ENCODE measurements at regions not wholly inside any gene's neighbourhood (a gene's known extent, or its start where the extent isn't known, plus 50 kb on each side); places are given as distances from the start of the nearest gene placed in this dataset.

- CTCF ChIA-PET: no interaction called here
These were observed 314.3 kb upstream of the TBX3 start for GRCh38 chr12:114998118-114998749.

DNA sequence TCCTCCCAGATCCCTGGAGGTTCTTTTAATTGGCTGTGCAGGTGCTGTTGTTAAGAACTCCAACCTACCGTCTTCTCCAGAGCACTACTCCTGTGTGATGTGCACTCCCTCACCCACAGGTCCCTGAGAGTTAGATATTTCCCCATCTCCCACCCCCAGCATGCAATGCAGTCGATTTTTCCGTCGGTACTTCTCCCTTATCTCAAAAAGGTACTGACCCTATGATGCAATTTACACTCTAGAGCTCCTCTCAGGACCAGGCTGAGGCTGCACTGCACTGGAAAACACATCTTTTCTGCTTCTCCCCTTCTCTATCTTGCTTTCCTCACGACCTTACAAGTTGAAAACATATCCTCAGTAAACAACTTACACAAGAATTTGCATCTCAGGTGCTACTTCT, 312.4 kb upstream of the TBX3 start:
- Histone ChIP-seq H3K4me1 (ENCODE audit: control insufficient read depth, extremely low read depth, insufficient read depth, low read length) (no peaks in the 10 kb centered on the region), H3K27me3 (ENCODE audit: control insufficient read depth in 2 of 2, insufficient read depth in 2 of 2, low read length in 2 of 2) (no peaks in the 10 kb centered on the region), H3K9ac (replicated peaks; ENCODE audit: extremely low read depth, insufficient read depth, low read length) (no peak overlapping the region), H2AFZ (ENCODE audit: low read depth, low read length) (no peak overlapping the region), H3K4me2 (ENCODE audit: insufficient read depth, low read length) (no peak overlapping the region), H3K9me1 (replicated peaks; ENCODE audit: control insufficient read depth, extremely low read depth, insufficient read depth, low read length) (no peaks in the 10 kb centered on the region), H3K79me2 (ENCODE audit: control insufficient read depth, insufficient read depth, low read length) (no peaks in the 10 kb centered on the region), H4K20me1 (replicated peaks; ENCODE audit: control insufficient read depth, extremely low read depth, insufficient read depth, low read length) (no peaks in the 10 kb centered on the region), H3K9me3 (replicated peaks; ENCODE audit: control insufficient read depth, insufficient read depth, low read length) (peaks cover 10% of the 10 kb centered on the region), H3K27ac (ENCODE audit: insufficient read depth, low read depth, low read length) (no peak overlapping the region), H3K4me3 (replicated peaks in 1 of 3; ENCODE audit: insufficient read depth in 1 of 3, low read depth in 1 of 3, low read length in 3 of 3) (no peak overlapping the region), H3K36me3 (ENCODE audit: control insufficient read depth in 2 of 2, extremely low read depth in 1 of 2, insufficient read depth in 2 of 2, low read length in 2 of 2) (no peaks in the 10 kb centered on the region)
- DNase-seq (ENCODE audit: low read depth, low spot score) (no peak), FAIRE-seq (no peak)
- dilution Hi-C loops (cut with MboI; ENCODE audit: extremely low pct_ligation_motif_present, low sequenced_read_pairs): no loop called here
- no TSS peak for BruUV-seq (replicated peaks)
- ChIA-PET CTCF (no interaction called here), POLR2A (no interaction called here)
- intact Hi-C loops (cut with micrococcal nuclease): no loop called here
- no peak for TF ChIP-seq EZH2 (IDR thresholded peaks at IDR 0.05; ENCODE audit: borderline replicate concordance, low read depth, low read length, severe bottlenecking)
- TF ChIP-seq, protein P1, sequence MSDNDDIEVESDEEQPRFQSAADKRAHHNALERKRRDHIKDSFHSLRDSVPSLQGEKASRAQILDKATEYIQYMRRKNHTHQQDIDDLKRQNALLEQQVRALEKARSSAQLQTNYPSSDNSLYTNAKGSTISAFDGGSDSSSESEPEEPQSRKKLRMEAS (IDR thresholded peaks at IDR 0.05; ENCODE audit: insufficient read depth, insufficient read length): no peak
- no peak for TF ChIP-seq GATA2 (IDR thresholded peaks at IDR 0.05; ENCODE audit: insufficient read depth, insufficient read length, low read depth, low read length)
- TF ChIP-seq POLR2AphosphoS5 (IDR thresholded peaks at IDR 0.05; ENCODE audit: insufficient read depth, low read depth, low read length): no peak
- TF ChIP-seq MYC (IDR thresholded peaks at IDR 0.05; ENCODE audit: low read depth, low read length): no peak
- TF ChIP-seq FOS (IDR thresholded peaks at IDR 0.05; ENCODE audit: borderline replicate concordance, insufficient read depth, low read length): no peak

More at GRCh38 chr12:114998118-114998749, 314.3 kb upstream of the TBX3 start:
- Histone ChIP-seq H3K4me1 (ENCODE audit: control insufficient read depth, extremely low read depth, insufficient read depth, low read length) (no peaks in the 10 kb centered on the region), H2AFZ (ENCODE audit: low read depth, low read length) (no peak overlapping the region), H3K4me2 (ENCODE audit: insufficient read depth, low read length) (no peak overlapping the region), H3K27ac (ENCODE audit: insufficient read depth, low read depth, low read length) (no peak overlapping the region), H3K9me3 (replicated peaks; ENCODE audit: control insufficient read depth, insufficient read depth, low read length) (peaks cover 7% of the 10 kb centered on the region), H4K20me1 (replicated peaks; ENCODE audit: control insufficient read depth, extremely low read depth, insufficient read depth, low read length) (no peaks in the 10 kb centered on the region), H3K9ac (replicated peaks; ENCODE audit: extremely low read depth, insufficient read depth, low read length) (no peak overlapping the region), H3K9me1 (replicated peaks; ENCODE audit: control insufficient read depth, extremely low read depth, insufficient read depth, low read length) (no peaks in the 10 kb centered on the region), H3K36me3 (ENCODE audit: control insufficient read depth in 2 of 2, extremely low read depth in 1 of 2, insufficient read depth in 2 of 2, low read length in 2 of 2) (no peaks in the 10 kb centered on the region), H3K4me3 (replicated peaks in 1 of 3; ENCODE audit: insufficient read depth in 1 of 3, low read depth in 1 of 3, low read length in 3 of 3) (no peak overlapping the region), H3K79me2 (ENCODE audit: control insufficient read depth, insufficient read depth, low read length) (no peaks in the 10 kb centered on the region), H3K27me3 (ENCODE audit: control insufficient read depth in 2 of 2, insufficient read depth in 2 of 2, low read length in 2 of 2) (no peaks in the 10 kb centered on the region)
- POLR2A ChIA-PET: no interaction called here
- DNase-seq (ENCODE audit: low read depth, low spot score) (no peak), FAIRE-seq (no peak)
- dilution Hi-C loops (cut with MboI; ENCODE audit: extremely low pct_ligation_motif_present, low sequenced_read_pairs) (no loop called here), intact Hi-C loops (cut with micrococcal nuclease) (no loop called here)
- BruUV-seq (replicated peaks): no TSS peak
- TF ChIP-seq JUN (IDR thresholded peaks at IDR 0.05; ENCODE audit: borderline replicate concordance, insufficient read depth, insufficient read length, low read depth) (no peak), GATA2 (IDR thresholded peaks at IDR 0.05; ENCODE audit: insufficient read depth, insufficient read length, low read depth, low read length) (no peak), MYC (IDR thresholded peaks at IDR 0.05; ENCODE audit: low read depth, low read length) (no peak), FOS (IDR thresholded peaks at IDR 0.05; ENCODE audit: borderline replicate concordance, insufficient read depth, low read length) (no peak)
- TF ChIP-seq, protein P1 (IDR thresholded peaks at IDR 0.05; ENCODE audit: insufficient read depth, insufficient read length): no peak

All from endothelial cell of umbilical vein (primary cell).